Activated CD4-positive, alpha-beta T cell treated with anti-CD3 and anti-CD28 coated beads, Interleukin-2, amount 10 ng/mL, durations not matched to agents 7 days and 5 days (primary cell): ENCODE measurements at regions not wholly inside any gene's neighbourhood (a gene's known extent, or its start where the extent isn't known, plus 50 kb on each side); places are given as distances from the start of the nearest gene placed in this dataset.

Experiments
- CTCF ChIA-PET: fragments of 350-600 bp; sonication (Branson Sonifier 250); formaldehyde crosslinking; loops from one replicate; lab custom pipeline; 2021; ENCODE audit warnings: antibody characterized with exemption; lab: Charles Lee
- POLR2A ChIA-PET: fragments of 350-600 bp; sonication (Branson Sonifier 250); formaldehyde crosslinking; loops from one replicate; lab custom pipeline; 2021; ENCODE audit warnings: antibody characterized with exemption; lab: Charles Lee
- DNase-seq: peaks from one replicate; pipeline ENCODE4 v3.0.0-alpha.2; 2020
- H3K27ac Mint-ChIP-seq: one replicate; pipeline ENCODE4 v1.8.0; 2021; ENCODE audit warnings: mild to moderate bottlenecking, moderate library complexity, mixed read lengths
- H3K27me3 Mint-ChIP-seq: one replicate; pipeline ENCODE4 v1.8.0; 2021; ENCODE audit warnings: mixed read lengths
- H3K36me3 Mint-ChIP-seq: one replicate; pipeline ENCODE4 v1.8.0; 2021; ENCODE audit warnings: low read depth, mixed read lengths
- H3K4me1 Mint-ChIP-seq: one replicate; pipeline ENCODE4 v1.8.0; 2021; ENCODE audit warnings: mixed read lengths
- H3K4me3 Mint-ChIP-seq: one replicate; pipeline ENCODE4 v1.8.0; 2021; ENCODE audit warnings: mild to moderate bottlenecking, moderate library complexity, mixed read lengths
- H3K9me3 Mint-ChIP-seq: one replicate; pipeline ENCODE4 v1.8.0; 2021; ENCODE audit warnings: mixed read lengths

DNA sequence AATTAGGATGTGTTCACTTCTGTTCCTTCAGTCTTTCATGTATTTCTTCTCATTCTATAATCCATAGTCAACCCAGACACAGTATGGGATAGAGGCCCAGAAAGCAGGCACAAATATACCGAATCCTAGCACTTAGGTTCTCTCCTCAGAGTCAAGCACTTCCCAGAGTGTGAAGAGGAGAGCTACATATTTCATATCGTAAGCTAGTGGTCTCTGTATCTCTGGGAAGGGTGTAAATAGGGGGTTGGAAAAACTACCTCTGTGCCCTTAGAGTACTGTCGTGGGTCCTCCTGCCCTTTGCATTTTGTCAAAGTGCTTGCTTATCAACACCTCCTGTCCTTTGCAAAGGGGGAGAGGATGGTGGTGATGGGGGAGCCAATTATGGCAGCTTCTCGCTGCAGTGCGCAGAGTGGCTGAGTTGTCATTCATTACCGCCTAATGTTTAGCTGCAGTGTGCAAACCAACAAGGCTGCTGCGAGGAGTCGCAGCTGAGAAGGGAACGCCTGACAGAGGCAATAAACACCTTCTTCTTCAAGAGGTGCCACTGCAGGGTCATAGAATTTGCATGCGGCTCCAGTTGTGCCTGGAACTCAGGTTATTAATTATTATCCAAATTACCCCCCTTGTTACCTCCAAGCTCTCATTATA is 182.7 kb downstream of the NUF2 start:
- Mint-ChIP-seq H3K27ac (no peak overlapping the region), H3K9me3 (peaks cover 2% of the 10 kb centered on the region), H3K4me3 (no peak overlapping the region), H3K36me3 (no peaks in the 10 kb centered on the region), H3K4me1 (no peaks in the 10 kb centered on the region), H3K27me3 (no peaks in the 10 kb centered on the region)
- no peak for DNase-seq
- ChIA-PET CTCF (no interaction called here), POLR2A (no interaction called here)

DNA sequence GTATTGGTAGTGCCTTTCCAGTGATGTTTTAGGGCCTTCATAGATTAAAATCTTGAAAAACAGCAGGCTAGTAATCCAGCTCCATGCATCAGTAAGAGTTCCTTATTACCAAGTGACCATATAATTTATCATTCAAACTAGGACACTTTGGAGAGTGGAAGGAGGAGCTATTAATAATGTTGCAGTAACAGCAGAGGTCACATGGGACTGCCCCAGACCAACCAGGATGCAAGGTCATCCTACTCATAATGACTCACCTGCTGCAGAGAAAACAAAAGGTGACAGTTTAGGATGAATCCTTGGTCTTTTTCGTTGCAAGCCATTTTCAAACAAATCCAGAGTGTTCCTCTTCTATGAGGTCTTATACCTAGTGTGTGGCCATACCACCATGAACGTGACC is 187.4 kb downstream of the NUF2 start:
- no peaks in the 10 kb centered on the region for H3K27me3 Mint-ChIP-seq
- no peaks in the 10 kb centered on the region for H3K4me1 Mint-ChIP-seq
- POLR2A ChIA-PET: no interaction called here
- no peak overlapping the region for H3K27ac Mint-ChIP-seq
- CTCF ChIA-PET: no interaction called here
- no peak overlapping the region for H3K4me3 Mint-ChIP-seq
- DNase-seq: no peak
- no peaks in the 10 kb centered on the region for H3K9me3 Mint-ChIP-seq
- no peaks in the 10 kb centered on the region for H3K36me3 Mint-ChIP-seq

GRCh38 chr1:163512349-163512989 is 190.7 kb downstream of the NUF2 start:
- Mint-ChIP-seq H3K4me1 (no peaks in the 10 kb centered on the region), H3K27me3 (no peaks in the 10 kb centered on the region), H3K9me3 (peaks cover 3% of the 10 kb centered on the region), H3K4me3 (no peak overlapping the region), H3K36me3 (no peaks in the 10 kb centered on the region), H3K27ac (no peak overlapping the region)
- no peak for DNase-seq
- POLR2A ChIA-PET: no interaction called here
- CTCF ChIA-PET: no interaction called here

GRCh38 chr1:163523375-163524029 is 201.7 kb downstream of the NUF2 start:
- Mint-ChIP-seq H3K36me3 (no peaks in the 10 kb centered on the region), H3K27me3 (no peaks in the 10 kb centered on the region), H3K4me1 (no peaks in the 10 kb centered on the region), H3K27ac (no peak overlapping the region), H3K9me3 (no peaks in the 10 kb centered on the region), H3K4me3 (no peak overlapping the region)
- ChIA-PET CTCF (no interaction called here), POLR2A (no interaction called here)
- no peak for DNase-seq

DNA sequence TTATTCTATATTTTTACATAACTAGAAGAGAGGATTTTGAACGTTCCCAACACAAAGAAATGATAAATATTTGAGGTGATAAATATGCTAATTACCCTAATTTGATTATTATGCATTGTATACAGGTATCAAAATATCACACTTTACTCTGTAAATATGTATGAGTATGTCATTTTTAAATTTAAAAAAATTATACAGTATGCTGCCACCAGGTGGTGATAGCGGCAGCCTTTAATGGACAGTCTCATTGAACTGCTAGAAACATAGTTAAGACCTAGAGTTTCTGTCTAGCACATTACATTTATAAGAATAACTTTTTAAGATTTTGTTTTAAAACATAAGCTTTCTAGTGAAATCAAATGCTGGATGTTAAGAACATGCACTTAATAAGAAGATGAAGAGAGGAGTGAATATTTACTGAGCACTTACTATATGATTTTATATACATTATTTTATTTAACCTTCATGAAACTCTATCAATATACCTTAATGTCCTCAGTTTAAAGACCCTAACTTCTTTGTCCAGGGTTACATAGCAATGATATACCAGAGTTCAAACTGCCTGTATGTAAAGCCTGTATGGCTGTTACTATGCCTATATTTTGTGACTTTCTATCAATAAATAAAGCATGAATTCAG is 207.1 kb downstream of the NUF2 start:
- Mint-ChIP-seq H3K4me3 (no peak overlapping the region), H3K27ac (no peak overlapping the region), H3K4me1 (no peaks in the 10 kb centered on the region), H3K27me3 (no peaks in the 10 kb centered on the region), H3K36me3 (no peaks in the 10 kb centered on the region), H3K9me3 (no peaks in the 10 kb centered on the region)
- CTCF ChIA-PET: no interaction called here
- POLR2A ChIA-PET: no interaction called here
- DNase-seq: peak; percentile 15

DNA sequence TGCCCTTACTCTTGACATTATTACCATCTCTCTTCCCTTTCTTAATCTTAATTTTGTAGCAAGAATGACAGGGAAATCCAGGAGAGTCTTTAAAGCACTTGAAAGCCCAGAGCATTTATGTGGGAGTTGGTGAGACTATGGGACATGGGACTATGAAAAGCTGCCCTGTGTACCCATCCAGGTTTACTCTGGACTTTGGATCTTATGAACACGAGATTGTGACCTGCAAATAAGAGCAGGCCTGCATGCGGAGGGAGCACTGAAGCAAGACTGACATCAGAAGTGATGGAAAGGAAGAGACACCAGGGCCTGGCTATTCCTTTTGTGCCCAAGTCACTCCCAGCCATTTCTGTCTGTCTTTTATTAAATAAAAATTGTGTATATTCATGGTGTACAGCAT is 209.6 kb downstream of the NUF2 start:
- Mint-ChIP-seq H3K27me3 (no peaks in the 10 kb centered on the region), H3K4me3 (no peak overlapping the region), H3K9me3 (no peaks in the 10 kb centered on the region), H3K36me3 (no peaks in the 10 kb centered on the region), H3K4me1 (no peaks in the 10 kb centered on the region), H3K27ac (no peak overlapping the region)
- no peak for DNase-seq
- CTCF ChIA-PET: no interaction called here
- POLR2A ChIA-PET: no interaction called here

- H3K4me3 Mint-ChIP-seq: no peak overlapping the region
- H3K27ac Mint-ChIP-seq: no peak overlapping the region
- ChIA-PET POLR2A (no interaction called here), CTCF (no interaction called here)
- H3K27me3 Mint-ChIP-seq: no peaks in the 10 kb centered on the region
- H3K4me1 Mint-ChIP-seq: no peaks in the 10 kb centered on the region
- DNase-seq: no peak
- H3K36me3 Mint-ChIP-seq: no peaks in the 10 kb centered on the region
- H3K9me3 Mint-ChIP-seq: no peaks in the 10 kb centered on the region
These were observed 213.6 kb downstream of the NUF2 start for GRCh38 chr1:163535401-163535800.

DNA sequence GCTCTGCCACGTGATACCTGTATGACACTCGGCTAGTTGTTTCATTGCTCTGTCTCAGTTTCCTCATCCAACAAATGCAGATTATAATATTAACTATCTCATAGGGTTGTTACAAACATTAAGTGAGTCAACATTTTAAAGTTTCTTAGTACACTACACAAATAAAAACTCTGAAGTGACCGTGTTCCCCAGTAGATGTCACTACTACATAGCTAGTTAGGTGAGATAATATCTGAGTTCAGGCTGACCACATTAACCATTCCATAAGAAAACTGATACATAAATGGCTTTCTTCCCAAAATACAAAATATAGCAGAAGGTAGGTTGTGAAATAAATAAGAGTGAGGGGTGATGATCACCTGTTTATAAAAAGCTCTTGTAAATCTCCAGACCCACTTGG is 214.1 kb downstream of the NUF2 start:
- Mint-ChIP-seq H3K4me3 (no peak overlapping the region), H3K27ac (no peak overlapping the region), H3K36me3 (no peaks in the 10 kb centered on the region), H3K4me1 (no peaks in the 10 kb centered on the region), H3K9me3 (no peaks in the 10 kb centered on the region), H3K27me3 (no peaks in the 10 kb centered on the region)
- no peak for DNase-seq
- ChIA-PET CTCF (interaction anchor here (0.6 kb wide), 1 partner anchor 24 kb away, joined by 3 read pairs; no protein-coding TSS in a partner anchor), POLR2A (no interaction called here)

GRCh38 chr1:163537809-163538208 is 216.1 kb downstream of the NUF2 start:
- DNase-seq: no peak
- Mint-ChIP-seq H3K9me3 (no peaks in the 10 kb centered on the region), H3K4me1 (no peaks in the 10 kb centered on the region), H3K27ac (no peak overlapping the region), H3K27me3 (no peaks in the 10 kb centered on the region), H3K36me3 (no peaks in the 10 kb centered on the region), H3K4me3 (no peak overlapping the region)
- CTCF ChIA-PET: no interaction called here
- POLR2A ChIA-PET: no interaction called here

GRCh38 chr1:163538667-163539066 is 216.9 kb downstream of the NUF2 start:
- CTCF ChIA-PET: no interaction called here

GRCh38 chr1:163540727-163541126 is 219.0 kb downstream of the NUF2 start:
- ChIA-PET POLR2A (no interaction called here), CTCF (no interaction called here)
- Mint-ChIP-seq H3K27ac (no peak overlapping the region), H3K4me1 (no peaks in the 10 kb centered on the region), H3K9me3 (no peaks in the 10 kb centered on the region), H3K4me3 (no peak overlapping the region), H3K27me3 (no peaks in the 10 kb centered on the region), H3K36me3 (no peaks in the 10 kb centered on the region)
- no peak for DNase-seq

More at GRCh38 chr1:163538667-163539066, 216.9 kb downstream of the NUF2 start:
- Mint-ChIP-seq H3K4me3 (no peak overlapping the region), H3K27me3 (no peaks in the 10 kb centered on the region), H3K27ac (no peak overlapping the region), H3K9me3 (no peaks in the 10 kb centered on the region), H3K4me1 (no peaks in the 10 kb centered on the region), H3K36me3 (no peaks in the 10 kb centered on the region)
- DNase-seq: no peak
- POLR2A ChIA-PET: no interaction called here

- Mint-ChIP-seq H3K27ac (no peak overlapping the region), H3K27me3 (no peaks in the 10 kb centered on the region), H3K36me3 (no peaks in the 10 kb centered on the region), H3K9me3 (no peaks in the 10 kb centered on the region), H3K4me3 (no peak overlapping the region), H3K4me1 (no peaks in the 10 kb centered on the region)
- POLR2A ChIA-PET: no interaction called here
- no peak for DNase-seq
- CTCF ChIA-PET: no interaction called here
These were observed 222.7 kb downstream of the NUF2 start for GRCh38 chr1:163544441-163544840.

- no peaks in the 10 kb centered on the region for H3K27me3 Mint-ChIP-seq
- no peaks in the 10 kb centered on the region for H3K36me3 Mint-ChIP-seq
- H3K4me3 Mint-ChIP-seq: no peak overlapping the region
- H3K9me3 Mint-ChIP-seq: peaks cover 3% of the 10 kb centered on the region
- ChIA-PET POLR2A (no interaction called here), CTCF (no interaction called here)
- H3K27ac Mint-ChIP-seq: no peak overlapping the region
- no peaks in the 10 kb centered on the region for H3K4me1 Mint-ChIP-seq
- no peak for DNase-seq
These were observed 236.4 kb downstream of the NUF2 start for GRCh38 chr1:163558162-163558561.
